ENCODE measurements at regions not wholly inside any gene's neighbourhood (a gene's known extent, or its start where the extent isn't known, plus 50 kb on each side); places are given as distances from the start of the nearest gene placed in this dataset.
"Not testable (repeated sequence)": the region's sequence is repeated elsewhere in the genome, so short reads cannot be mapped to it uniquely, and the experiment has no call there.

- no peaks in the 10 kb centered on the region for H3K9me3 ChIP-seq
- TF ChIP-seq POLR2A (IDR thresholded peaks at IDR 0.05) (no peak), CTCF (IDR thresholded peaks at IDR 0.05) (no peak)
- H3K27me3 ChIP-seq, result no peaks in the 10 kb centered on the region
- no peaks in the 10 kb centered on the region for H3K36me3 ChIP-seq (ENCODE audit: low read depth, missing control alignments)
- no peaks in the 10 kb centered on the region for H3K4me1 ChIP-seq
- no peak overlapping the region for H3K27ac ChIP-seq
- no peak for DNase-seq
- H3K4me3 ChIP-seq, result no peak overlapping the region
- intact Hi-C loops (cut with DNase I; ENCODE audit: low total_unique reads), result no loop called here
These were observed 1678.7 kb upstream of the PCDH10 start for GRCh38 chr4:131470360-131470759.

GRCh38 chr4:131488772-131489171 lies 1660.3 kb upstream of the PCDH10 start:
- Histone ChIP-seq H3K4me3 (no peak overlapping the region), H3K36me3 (ENCODE audit: low read depth, missing control alignments) (no peaks in the 10 kb centered on the region), H3K4me1 (no peaks in the 10 kb centered on the region), H3K27ac (no peak overlapping the region), H3K9me3 (no peaks in the 10 kb centered on the region), H3K27me3 (no peaks in the 10 kb centered on the region)
- no peak for DNase-seq
- intact Hi-C loops (cut with DNase I; ENCODE audit: low total_unique reads), result no loop called here
- TF ChIP-seq POLR2A (IDR thresholded peaks at IDR 0.05), result no peak
- no peak for TF ChIP-seq CTCF (IDR thresholded peaks at IDR 0.05)
- WGBS, 2 donors, result 49 to 74% methylated on average over 2 of the region's 2 CpGs

- H3K36me3 ChIP-seq (ENCODE audit: low read depth, missing control alignments); H3K27me3 ChIP-seq; H3K4me1 ChIP-seq; intact Hi-C loops (cut with DNase I; ENCODE audit: low total_unique reads); H3K4me3 ChIP-seq; H3K9me3 ChIP-seq; DNase-seq; H3K27ac ChIP-seq: not testable (repeated sequence)
- WGBS, 2 donors, result 65 to 79% methylated on average over 5 of the region's 5 CpGs
These were observed 1652.9 kb upstream of the PCDH10 start for GRCh38 chr4:131496211-131496610.

GRCh38 chr4:131499141-131499873 lies 1649.8 kb upstream of the PCDH10 start:
- Histone ChIP-seq H3K27me3 (no peaks in the 10 kb centered on the region), H3K4me3 (no peak overlapping the region), H3K4me1 (no peaks in the 10 kb centered on the region), H3K9me3 (no peaks in the 10 kb centered on the region), H3K27ac (no peak overlapping the region), H3K36me3 (ENCODE audit: low read depth, missing control alignments) (no peaks in the 10 kb centered on the region)
- WGBS, 2 donors, result 78 to 88% methylated on average over 9 to 10 of the region's 10 CpGs
- no peak for TF ChIP-seq POLR2A (IDR thresholded peaks at IDR 0.05)
- TF ChIP-seq CTCF (IDR thresholded peaks at IDR 0.05), result no peak
- intact Hi-C loops (cut with DNase I; ENCODE audit: low total_unique reads), result no loop called here
- DNase-seq, result no peak

GRCh38 chr4:131509521-131509920 lies 1639.6 kb upstream of the PCDH10 start:
- intact Hi-C loops (cut with DNase I; ENCODE audit: low total_unique reads), result no loop called here
- Histone ChIP-seq H3K27me3 (no peaks in the 10 kb centered on the region), H3K36me3 (ENCODE audit: low read depth, missing control alignments) (no peaks in the 10 kb centered on the region), H3K4me1 (no peaks in the 10 kb centered on the region), H3K27ac (no peak overlapping the region), H3K9me3 (no peaks in the 10 kb centered on the region), H3K4me3 (no peak overlapping the region)
- no peak for DNase-seq
- WGBS, 2 donors, result 63 to 77% methylated on average over 3 of the region's 3 CpGs
- TF ChIP-seq POLR2A (IDR thresholded peaks at IDR 0.05), result no peak
- TF ChIP-seq CTCF (IDR thresholded peaks at IDR 0.05), result no peak

Measured in testis (tissue), 2 donors.